Renal pelvis (tissue), 1 donor: ENCODE measurements at regions not wholly inside any gene's neighbourhood (a gene's known extent, or its start where the extent isn't known, plus 50 kb on each side); places are given as distances from the start of the nearest gene placed in this dataset.
A peak's percentile ranks its signal among the peaks of the same experiment; 100 is the strongest.

ENCODE experiments used
- DNase-seq: peaks from one replicate; pipeline ENCODE4 v3.0.0-alpha.2; 2013

DNA sequence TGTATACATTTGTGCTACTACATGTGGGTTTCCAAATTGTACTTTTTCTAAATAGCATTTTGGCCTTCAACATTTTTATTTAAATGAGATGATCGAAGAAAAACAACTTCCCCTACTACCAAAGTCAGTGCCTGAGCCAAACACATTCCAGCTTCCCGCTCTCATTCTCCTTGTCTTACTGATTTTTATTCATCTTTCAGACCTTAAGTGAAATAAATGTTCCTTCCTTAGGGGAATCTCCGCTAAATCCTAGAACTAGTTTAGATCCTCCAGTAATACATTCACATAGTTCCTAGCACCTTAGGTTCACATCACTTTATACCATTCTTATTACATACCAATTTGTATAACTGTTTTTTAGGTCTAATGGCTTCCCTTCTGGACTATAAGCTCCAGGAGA, 122.3 kb upstream of the COL3A1 start:
- no peak for DNase-seq

DNA sequence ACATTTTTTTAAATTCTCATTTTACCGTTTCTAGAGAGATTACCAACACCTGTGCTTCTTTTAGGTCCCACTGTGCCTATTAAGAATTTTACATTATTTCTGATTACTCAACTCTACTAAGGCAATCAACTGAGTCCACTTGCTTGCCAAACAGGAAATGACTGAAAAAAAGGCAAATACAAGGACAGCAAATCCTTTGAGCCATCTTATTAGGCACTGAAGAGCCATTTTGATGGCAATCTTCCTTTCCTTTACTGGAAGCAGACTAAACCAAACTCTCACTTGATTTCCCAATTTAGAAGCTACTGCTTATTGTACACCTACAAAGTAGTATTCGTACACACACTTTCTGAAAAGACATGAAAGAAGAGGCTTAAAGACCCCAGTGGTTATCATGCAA, 121.4 kb upstream of the COL3A1 start:
- no peak for DNase-seq

DNA sequence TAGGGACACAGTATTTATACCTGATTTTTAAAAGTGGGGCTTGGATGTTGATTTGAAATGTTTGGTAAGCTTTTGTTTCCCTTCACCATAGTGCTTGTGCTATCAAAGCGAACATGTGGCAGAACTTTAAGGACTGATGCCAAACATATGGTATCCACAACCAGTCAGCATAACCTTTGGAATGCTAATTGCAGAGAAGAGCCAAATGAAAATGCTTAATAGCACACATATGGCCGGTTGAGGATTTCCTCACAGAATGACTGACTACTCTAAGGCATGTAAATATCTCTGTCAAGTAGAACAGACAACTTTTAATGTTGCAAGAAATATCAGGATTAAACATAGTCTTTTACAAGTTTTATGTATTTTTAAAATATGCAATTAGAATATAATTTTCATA, 120.9 kb upstream of the COL3A1 start:
- DNase-seq = peak; percentile 22

DNA sequence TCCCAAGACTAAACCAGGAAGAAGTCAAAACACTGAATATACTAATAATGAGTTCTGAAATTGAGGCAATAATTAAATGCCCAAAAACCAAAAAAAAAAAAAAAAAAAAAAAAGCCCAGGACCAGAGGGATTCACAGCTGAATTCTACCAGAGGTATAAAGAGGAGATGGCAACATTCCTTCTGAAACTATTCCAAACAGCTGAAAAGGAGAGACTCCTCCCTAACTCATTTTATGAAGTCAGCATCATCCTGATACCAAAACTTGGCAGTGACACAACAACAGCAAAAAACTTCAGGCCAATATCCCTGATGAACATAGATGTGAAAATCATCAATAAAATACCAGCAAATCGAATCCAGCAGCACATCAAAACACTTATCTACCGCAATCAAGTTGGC, 108.5 kb upstream of the COL3A1 start:
- no peak for DNase-seq

DNA sequence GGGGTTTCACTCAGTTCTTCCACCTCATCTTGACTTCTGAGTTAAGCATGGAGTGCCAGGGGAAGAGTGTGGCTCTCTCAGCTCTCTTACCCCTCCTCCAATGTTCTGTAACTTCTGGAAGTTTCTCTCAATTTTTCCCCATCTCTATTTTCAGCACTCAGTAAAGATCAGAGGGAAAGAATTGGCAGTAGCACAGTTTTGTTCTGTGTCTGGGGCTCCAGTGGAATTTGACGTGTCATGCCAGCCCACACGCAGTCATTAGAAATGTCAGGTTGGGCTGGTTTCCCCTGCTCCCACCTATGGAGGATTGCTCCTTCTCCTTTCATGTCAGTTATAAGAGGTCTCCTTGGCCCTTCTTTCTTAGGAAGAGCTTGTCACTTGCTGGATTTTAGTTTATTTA, 104.6 kb upstream of the COL3A1 start:
- DNase-seq = no peak

DNA sequence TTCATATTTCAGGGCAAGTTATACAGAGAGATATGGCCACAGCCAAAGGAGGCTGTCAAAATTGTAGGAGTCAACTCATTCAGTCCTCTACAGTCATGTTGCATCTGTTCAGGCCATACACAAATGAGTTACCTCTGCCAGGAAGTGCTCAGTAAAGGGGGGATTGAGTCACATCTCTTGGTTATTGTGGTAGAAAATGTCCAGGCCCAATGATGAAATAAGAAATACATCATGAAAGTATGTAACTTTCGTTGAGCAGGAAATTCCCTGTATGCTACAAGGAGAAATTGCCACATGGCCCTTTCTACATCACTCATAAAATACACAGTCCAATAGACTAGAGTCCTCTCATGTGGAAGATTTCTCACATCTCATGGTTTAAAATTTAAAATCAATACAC, 103.9 kb upstream of the COL3A1 start:
- DNase-seq = no peak

DNA sequence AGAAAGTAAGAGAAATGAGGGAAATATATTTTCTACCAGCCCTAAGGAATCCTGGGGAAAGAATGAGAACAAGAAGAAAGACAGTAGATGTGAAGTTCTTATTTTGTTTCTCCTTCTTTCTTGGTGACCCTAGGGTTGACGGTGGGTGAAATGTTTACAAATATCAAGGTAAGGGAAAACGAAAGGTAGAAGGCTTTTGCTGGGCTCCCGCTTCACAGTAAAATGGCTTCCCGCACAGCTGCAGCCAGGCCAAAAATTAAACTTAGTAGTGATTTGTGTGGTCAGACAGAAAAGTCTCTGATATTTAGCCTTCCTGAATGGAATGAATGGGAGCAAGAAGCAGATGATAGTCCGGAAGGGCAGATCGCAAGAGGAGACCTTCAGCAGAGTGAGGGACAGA, 99.1 kb upstream of the COL3A1 start:
- no peak for DNase-seq

DNA sequence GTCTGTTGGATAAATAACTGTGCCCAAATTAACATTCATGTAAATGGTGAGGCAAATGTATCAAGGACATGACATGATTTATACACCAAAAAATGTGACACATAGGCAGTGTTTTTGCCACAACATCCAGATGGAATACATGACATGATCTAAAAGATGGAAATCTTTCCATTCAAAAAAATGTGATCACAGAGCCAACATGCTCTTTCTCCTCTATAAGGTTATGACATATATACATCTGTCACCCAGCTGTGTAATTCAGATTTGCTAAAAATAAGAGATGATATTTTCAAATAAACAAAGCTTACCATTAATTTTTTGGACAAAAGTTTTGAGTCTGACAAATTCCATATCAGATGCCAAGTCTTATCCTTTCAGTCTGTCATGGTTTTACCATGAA, 95.5 kb upstream of the COL3A1 start:
- DNase-seq = no peak

DNA sequence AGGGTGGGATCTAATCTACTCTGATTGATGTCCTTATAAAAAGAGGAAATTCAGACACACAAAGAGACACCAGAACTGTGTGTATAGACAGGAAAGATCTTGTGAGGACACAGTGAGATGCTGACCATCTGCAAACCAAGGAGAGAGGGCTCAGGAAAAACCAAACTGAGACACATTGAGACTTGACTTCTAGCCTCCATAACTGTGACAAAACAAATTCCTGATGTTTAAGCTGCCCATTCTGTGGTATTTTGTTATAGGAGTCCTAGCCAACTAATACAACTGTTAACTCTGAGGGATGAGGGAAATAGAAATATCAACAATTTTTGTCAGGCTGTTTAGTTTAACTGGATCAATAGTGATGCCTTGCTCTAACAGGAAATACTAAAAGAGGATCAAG, 93.4 kb upstream of the COL3A1 start:
- DNase-seq = no peak

DNA sequence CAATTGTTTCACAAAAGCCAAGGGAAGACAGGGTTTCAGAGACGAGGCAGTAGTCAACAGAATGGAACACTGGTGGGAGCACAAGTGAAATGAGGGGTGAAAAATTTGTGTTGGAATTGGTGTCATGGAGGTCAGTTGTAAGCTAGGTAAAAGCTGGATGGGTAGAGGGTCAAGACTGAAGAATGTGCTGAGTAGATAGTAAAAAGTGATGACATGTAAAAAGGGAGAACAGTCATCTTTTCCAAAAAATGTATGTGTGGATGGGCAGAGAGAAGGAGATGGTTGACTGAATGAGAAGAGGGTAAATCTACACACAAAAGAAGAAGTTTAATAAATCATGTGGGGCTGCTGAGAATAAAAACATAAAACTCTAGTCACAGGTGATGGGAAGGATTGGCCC, 92.7 kb upstream of the COL3A1 start:
- DNase-seq = no peak

DNA sequence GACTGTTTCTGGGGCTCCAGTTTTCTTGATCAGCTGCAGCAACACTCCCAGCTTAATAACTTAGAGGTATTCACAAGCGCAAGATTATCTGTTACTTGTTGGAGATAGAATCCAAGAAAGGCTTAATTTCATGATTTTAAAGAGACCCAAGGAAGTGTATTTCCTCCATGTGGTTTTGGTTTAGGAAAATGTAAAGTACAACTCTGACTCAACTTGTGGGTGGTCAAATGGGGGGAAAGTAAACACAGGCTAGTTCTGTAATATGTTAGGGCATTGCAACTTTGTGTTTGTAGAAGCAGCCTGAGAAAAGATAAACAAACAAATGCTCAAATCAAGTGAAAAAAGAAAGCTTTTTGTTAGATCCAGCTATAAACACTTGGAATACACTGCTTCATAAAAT, 90.1 kb upstream of the COL3A1 start:
- peak; percentile 12 for DNase-seq

DNA sequence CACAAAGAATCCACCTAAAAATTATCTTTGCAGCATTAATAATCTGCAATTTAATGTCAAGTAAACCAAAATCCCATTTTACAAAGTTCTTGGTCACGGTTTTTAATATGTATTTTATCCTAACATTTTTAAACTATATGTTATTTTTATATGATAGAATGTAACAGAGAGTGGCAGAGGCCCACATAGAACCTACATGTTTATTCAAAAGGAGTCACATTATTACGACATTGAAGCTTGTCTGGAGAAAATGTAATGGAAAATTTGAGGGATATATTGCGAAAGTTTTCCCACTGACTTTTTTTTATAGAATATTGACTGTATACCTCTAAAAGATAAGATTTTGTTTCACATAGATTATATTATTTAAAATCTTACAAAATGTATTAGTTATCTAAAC, 89.7 kb upstream of the COL3A1 start:
- DNase-seq = no peak

DNA sequence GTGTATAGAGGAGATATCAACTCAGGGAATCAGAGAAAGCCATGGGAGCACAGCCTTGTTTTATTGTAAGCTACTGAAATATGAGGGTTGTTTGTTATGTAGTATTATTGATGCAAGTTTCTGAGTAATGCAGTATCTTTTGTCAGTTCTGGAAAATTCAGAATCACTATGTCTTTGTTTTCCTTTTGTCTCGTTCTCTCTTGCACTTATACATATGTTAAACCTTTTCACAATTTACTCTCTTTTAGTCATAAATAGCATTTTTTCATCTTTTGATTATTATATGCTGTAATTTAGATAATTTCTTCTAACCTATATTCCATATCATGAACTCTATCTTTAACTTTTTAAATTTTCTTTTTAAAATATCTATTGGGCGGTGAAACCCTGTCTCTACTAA, 85.0 kb upstream of the COL3A1 start:
- no peak for DNase-seq

DNA sequence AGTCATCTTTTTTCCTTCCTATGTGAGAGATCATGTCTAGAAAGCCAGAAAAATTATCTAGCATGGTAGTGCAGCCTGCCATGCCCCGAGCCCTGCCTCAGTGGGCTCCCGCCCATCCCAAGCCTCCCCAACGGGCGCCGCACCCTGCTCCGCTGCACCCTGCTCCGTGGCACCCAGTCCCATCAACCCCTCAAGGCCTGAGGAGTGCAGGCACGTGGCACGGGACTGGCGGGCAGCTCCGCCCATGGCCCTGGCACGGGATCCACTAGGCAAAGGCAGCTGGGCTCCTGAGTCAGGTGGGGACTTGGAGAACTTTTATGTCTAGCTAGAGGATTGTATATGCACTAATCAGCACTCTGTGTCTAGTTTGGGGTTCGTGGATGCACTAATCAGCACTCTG, 83.4 kb upstream of the COL3A1 start:
- DNase-seq = no peak

DNA sequence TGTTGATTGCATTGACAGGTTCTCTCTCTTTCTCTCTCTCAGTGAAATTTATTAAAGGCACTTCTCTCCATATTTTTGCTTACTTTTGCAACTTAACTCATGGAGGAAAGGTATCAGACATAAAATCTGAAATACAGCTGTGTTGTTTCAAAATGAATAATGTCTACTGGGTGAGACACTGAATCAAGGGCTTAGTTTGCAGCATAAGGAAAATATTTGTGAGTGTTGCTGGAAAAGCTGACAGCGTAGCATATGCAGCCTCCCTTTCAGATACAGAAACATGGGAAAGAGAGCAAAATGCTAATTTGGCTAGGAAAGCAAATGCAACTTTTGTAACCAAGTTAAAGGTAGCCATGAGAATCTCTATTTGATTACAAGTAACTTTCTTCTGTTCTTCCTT, 81.5 kb upstream of the COL3A1 start:
- peak; percentile 27 for DNase-seq

DNA sequence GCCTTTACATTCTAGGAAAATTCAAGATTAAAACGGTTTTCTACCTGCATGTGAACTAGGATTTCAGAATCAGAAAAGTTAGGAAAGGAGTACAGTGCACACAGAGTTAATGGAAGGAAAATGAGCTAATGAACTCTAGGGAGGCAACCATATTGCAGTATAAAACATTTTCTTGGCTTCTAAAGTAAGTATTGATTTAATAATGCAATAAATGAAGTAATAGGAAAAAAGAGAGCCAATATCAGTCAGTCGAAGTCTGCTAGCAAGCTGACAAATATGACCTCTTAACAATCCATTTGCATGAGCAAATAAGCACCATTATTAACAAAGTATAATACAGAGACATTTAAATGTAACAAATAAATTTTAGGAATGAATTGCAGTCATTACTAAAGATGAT, 80.2 kb upstream of the COL3A1 start:
- DNase-seq = no peak

DNA sequence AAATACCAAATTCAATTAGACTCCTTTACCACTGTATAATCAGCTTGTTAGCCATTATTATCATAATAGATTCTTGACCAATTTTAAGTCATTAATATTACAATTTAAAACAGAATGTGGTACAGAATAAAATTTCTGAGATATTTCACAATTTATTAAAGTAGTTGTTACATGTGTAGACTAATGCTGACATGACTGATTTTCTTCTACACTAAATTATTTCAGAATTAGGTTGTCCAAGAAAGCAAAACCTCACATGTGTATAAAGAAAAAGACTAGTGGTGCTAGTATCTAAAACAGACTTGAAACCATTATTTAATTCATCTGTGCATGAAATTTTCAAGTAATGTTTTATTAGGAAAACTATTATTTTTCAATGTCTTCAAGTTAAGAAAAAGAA, 79.2 kb upstream of the COL3A1 start:
- no peak for DNase-seq

DNA sequence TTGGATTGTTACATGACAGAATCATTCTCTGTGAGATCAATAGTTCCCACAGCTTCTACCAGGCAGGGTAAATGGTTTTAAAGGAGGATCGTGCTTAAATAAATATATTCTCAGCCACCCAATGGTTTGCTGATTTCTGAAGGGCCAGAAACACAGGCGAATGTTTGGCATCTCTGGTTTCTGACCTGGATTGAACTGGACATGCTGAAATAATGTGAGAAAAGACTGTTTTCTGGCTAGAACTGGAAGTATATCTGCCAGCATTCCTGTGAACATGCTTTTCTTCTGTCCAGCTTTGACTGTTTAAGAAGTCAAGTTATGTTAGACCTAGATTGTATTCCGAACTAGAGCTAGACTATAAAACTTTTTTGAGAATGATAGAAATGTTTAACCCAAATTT, 77.1 kb upstream of the COL3A1 start:
- DNase-seq = peak; percentile 16

DNA sequence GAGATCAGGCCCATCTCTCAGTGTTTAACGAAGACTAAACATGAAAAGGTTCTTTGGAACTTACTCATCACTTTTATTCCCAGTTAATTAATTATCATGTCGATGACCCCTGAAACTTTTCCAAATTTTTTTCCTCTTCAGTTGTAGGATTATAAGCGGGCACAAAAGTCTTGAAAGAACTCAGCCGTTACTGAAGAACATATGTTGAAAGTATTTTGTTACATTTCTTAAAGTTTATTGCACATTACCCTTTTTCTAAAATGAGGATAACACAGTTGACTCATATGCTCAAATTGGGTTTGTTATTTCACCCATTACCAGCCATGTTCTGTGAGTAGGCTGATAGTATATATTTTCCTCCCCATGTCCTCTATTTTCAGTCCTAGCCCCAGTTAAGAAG, 75.9 kb upstream of the COL3A1 start:
- peak; percentile 15 for DNase-seq

DNA sequence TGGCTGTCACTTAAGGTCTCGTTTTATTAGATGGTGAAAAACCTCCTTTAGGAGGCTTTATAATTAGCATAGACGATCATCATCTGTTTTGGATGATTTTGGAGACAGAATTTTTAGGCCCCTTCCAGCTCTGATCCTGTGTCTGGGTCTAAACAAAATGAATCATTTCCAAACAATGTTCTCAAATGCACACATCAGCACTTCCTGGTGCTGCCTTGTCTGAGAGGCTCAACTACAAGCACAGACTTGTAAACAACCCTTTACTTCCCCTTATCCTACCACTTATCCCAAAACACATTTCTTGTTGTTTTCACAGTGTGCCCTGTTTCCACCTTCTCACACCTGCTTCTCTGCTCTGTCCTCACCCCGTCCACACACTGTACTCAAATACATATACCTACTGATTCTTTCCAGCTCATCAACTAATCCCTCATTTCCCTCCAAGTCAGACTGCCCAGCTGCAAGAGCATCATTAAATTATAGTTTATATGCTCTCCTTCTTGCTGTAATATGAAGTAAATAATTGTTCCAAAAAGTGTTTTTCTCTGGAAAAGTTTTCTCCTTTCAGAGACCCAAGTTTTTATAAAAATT, 71.2 kb upstream of the COL3A1 start:
- DNase-seq = no peak

DNA sequence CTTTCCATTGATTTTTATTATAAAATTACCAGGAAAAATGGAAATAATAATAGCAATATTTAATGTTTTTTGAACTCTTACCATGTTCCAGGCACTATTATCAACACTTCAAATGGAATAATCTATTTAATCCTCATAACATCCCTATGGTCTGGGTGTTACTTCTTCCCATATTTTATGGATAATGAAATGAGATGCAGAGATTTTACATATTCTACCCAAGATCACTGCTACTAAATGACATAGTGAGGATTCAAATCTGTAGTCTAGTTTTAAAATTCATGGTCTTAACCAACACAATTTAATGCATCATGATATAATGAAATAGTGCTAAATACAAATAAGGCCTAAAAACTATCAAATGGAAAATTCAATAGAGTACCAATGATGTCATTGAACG, 70.4 kb upstream of the COL3A1 start:
- DNase-seq = no peak

DNA sequence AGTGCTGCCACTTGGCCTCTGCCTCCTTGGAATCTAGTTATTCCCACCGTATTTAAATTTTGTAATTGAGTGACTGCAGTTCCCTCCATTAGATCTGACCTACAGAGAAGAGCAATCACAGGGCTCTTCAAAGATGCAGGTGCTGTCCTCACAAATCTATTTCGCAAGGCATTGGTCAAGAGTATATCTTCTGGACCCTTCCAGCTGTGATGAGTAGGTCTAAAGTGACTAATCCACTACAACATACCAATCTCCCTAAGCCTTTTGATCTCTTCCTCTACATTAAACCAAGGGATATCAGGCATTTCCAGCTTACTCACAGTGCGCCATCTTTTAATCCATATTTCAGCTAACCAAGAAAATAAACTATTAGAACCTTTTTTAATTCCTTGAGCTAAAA, 65.1 kb upstream of the COL3A1 start:
- no peak for DNase-seq

DNA sequence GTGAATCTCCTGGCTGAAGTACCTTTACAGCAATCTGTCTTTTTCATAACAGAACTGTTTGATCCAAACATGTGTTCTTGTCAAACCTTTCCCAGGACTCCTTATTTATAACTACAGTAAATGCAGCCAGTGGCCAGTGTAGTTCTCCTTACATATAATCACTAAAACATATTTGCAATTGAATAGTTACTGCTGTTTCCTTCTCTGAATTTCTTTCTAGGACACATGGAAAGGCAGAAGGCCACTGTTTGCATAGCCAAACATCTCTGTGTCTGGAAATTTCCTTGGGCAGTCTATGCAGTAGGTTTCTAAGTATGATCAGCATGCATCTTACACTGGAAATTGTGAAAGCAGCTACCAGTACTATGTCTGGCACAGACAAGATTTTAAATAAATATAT, 57.4 kb upstream of the COL3A1 start:
- DNase-seq = no peak

DNA sequence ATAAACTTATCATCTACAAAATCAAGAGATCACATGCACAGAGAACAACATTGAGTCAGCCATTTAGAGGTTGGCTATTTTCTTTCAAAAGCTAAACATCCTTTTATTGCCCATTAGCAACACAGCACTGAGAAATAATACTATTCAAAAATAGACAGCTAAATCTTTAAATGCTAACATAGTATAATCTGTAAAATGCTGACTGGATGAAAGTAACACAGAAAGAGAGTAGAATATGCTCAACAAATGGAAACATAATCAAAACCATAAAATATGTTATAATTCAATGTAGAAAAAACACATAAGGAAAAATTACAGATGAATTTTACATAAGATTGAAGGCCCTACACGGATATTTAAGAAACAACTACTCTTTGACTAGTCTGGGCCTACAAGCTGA, 56.5 kb upstream of the COL3A1 start:
- no peak for DNase-seq

DNA sequence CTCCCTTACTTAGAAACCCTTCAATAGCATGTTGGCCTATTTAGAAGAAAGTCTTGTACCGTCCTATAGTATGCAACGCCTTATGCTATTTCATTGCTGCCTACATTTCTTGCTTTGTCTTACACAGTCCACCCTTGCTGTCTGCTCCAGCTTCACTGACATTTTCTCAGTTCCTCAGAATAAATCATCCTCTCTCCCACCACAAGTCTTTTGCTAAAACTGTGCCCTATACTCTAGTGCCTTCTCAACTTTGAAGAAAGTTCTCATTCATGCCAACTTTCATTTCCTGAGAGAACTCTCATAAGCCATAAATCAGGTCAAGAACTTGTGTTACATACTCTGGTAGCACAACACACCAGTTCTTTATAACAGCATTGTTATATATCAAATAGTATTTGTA, 54.3 kb upstream of the COL3A1 start:
- no peak for DNase-seq
